ENCODE measurements at regions not wholly inside any gene's neighbourhood (a gene's known extent, or its start where the extent isn't known, plus 50 kb on each side); places are given as distances from the start of the nearest gene placed in this dataset.

DNA sequence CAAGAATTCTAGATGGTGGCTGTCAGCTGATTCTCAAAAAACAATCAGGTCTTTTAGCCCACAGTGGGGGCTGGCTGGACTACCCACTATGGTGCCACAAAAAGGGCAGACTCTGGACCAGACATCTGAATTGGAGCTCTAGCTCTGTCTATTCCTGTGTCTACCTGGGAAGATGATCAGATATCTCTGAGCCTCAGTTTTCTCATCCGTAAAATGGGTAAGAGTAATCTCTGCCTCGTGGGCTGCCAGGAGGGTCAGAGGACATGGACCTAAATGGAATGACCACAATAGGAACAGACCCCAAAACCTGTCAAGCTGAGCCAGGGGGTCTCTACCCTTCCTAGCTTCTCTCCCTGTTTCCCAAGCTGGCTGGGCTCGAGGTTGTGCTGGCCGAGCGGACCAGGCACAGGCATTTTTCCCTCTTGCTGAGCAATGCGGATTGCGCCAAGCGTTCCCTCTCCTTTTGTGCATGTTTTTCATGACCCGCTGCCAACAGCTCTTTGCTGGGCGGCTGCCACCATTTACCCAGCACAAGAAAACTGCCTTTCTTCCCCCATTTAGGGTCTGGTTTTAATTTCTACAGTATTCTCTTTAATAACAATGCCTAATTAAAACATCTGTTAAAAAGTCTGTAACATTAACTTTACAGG, 74.7 kb upstream of the MAFB start:
- Histone ChIP-seq H3K36me3 (ENCODE audit: low read depth, low read length) (no peaks in the 10 kb centered on the region), H4K20me1 (ENCODE audit: low read length) (no peaks in the 10 kb centered on the region), H3K9me3 (ENCODE audit: low read length) (no peaks in the 10 kb centered on the region), H3K27me3 (ENCODE audit: low read length) (peaks cover 52% of the 10 kb centered on the region), H2AFZ (ENCODE audit: low read length) (no peak overlapping the region), H3K4me3 (ENCODE audit: low read length) (no peak overlapping the region), H3K27ac (ENCODE audit: low read length) (no peak overlapping the region), H3K9me2 (replicated peaks; ENCODE audit: low read length) (no peaks in the 10 kb centered on the region), H3K9ac (ENCODE audit: low read length) (no peak overlapping the region), H3F3A (ENCODE audit: low read length, unreplicated experiment) (no peaks in the 10 kb centered on the region), H3K4me1 (ENCODE audit: insufficient read depth, low read length) (no peaks in the 10 kb centered on the region), H3K4me2 (ENCODE audit: low read length) (no peak overlapping the region), H3K79me2 (ENCODE audit: low read length) (no peaks in the 10 kb centered on the region)
- TF ChIP-seq EZH2phosphoT487 (IDR thresholded peaks at IDR 0.05; ENCODE audit: borderline replicate concordance, low read length) (no peak), EZH2 (IDR thresholded peaks at IDR 0.05; ENCODE audit: low read length, unreplicated experiment) (no peak)
- TF ChIP-seq, protein P1, sequence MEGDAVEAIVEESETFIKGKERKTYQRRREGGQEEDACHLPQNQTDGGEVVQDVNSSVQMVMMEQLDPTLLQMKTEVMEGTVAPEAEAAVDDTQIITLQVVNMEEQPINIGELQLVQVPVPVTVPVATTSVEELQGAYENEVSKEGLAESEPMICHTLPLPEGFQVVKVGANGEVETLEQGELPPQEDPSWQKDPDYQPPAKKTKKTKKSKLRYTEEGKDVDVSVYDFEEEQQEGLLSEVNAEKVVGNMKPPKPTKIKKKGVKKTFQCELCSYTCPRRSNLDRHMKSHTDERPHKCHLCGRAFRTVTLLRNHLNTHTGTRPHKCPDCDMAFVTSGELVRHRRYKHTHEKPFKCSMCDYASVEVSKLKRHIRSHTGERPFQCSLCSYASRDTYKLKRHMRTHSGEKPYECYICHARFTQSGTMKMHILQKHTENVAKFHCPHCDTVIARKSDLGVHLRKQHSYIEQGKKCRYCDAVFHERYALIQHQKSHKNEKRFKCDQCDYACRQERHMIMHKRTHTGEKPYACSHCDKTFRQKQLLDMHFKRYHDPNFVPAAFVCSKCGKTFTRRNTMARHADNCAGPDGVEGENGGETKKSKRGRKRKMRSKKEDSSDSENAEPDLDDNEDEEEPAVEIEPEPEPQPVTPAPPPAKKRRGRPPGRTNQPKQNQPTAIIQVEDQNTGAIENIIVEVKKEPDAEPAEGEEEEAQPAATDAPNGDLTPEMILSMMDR (conservative IDR thresholded peaks at IDR 0.05; ENCODE audit: low read depth, low read length) = no peak
- intact Hi-C loops (cut with micrococcal nuclease) = no loop called here
- ChIA-PET CTCF (no interaction called here), POLR2A (ENCODE audit: unreplicated experiment) (interaction anchor here (0.6 kb wide), 1 partner anchor 22 kb away, joined by 3 read pairs; no protein-coding TSS in a partner anchor)
- no TSS peak for BruUV-seq (replicated peaks)
- ATAC-seq (no peak), DNase-seq (no peak)

DNA sequence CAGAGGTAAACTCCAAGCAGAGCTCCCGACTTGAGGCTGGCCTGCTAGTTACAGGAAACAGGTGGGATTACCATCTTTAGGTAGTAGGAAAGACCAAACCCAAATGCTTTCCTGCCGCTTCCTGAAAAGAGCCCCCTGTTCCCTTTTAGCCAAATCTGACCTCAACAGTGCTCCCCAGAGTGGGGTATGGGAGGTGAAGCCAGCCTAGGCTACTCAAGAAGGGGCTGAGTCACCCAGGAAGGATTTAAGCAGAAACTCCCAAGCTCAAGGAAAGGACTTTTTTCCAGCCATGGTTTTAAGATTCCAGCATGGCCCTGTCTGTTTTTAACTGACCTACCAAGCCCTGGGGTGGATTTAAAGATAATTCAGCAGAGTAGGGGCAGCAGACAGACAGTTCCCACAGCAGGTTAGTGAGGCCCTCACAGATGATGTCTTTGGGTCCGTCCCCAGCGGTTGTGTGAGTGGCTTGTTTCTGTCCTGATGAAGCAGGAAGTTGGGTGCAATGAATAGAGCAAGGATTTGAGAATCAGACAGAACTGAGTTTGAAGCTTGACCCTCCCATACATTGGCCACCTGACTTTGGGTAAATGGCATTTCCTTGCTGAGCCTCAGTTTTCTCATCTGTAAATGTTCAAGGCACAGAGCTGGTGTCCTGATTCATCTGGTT, 76.9 kb upstream of the MAFB start:
- no peak overlapping the region for H2AFZ ChIP-seq (ENCODE audit: low read length)
- H3K4me1 ChIP-seq (ENCODE audit: insufficient read depth, low read length) = no peaks in the 10 kb centered on the region
- no peaks in the 10 kb centered on the region for H3K9me3 ChIP-seq (ENCODE audit: low read length)
- H3K27ac ChIP-seq (ENCODE audit: low read length) = no peak overlapping the region
- intact Hi-C loops (cut with micrococcal nuclease) = no loop called here
- no peaks in the 10 kb centered on the region for H3K36me3 ChIP-seq (ENCODE audit: low read depth, low read length)
- DNase-seq (no peak), ATAC-seq (no peak)
- H3K79me2 ChIP-seq (ENCODE audit: low read length) = no peaks in the 10 kb centered on the region
- CTCF ChIA-PET = no interaction called here
- H3K9ac ChIP-seq (ENCODE audit: low read length) = no peak overlapping the region
- no TSS peak for BruUV-seq (replicated peaks)
- peaks cover 58% of the 10 kb centered on the region for H3K27me3 ChIP-seq (ENCODE audit: low read length)
- no peaks in the 10 kb centered on the region for H4K20me1 ChIP-seq (ENCODE audit: low read length)
- H3K4me2 ChIP-seq (ENCODE audit: low read length) = no peak overlapping the region
- no peak overlapping the region for H3K4me3 ChIP-seq (ENCODE audit: low read length)
- no peaks in the 10 kb centered on the region for H3F3A ChIP-seq (ENCODE audit: low read length, unreplicated experiment)
- POLR2A ChIA-PET (ENCODE audit: unreplicated experiment) = interaction anchor here (0.6 kb wide), 1 partner anchor 20 kb away, joined by 4 read pairs; no protein-coding TSS in a partner anchor
- no peaks in the 10 kb centered on the region for H3K9me2 ChIP-seq (replicated peaks; ENCODE audit: low read length)
- TF ChIP-seq EZH2 (IDR thresholded peaks at IDR 0.05; ENCODE audit: low read length, unreplicated experiment) (no peak), EZH2phosphoT487 (IDR thresholded peaks at IDR 0.05; ENCODE audit: borderline replicate concordance, low read length) (no peak)
- TF ChIP-seq, protein P1 (conservative IDR thresholded peaks at IDR 0.05; ENCODE audit: low read depth, low read length) = no peak
